COLO668 (cell line): ENCODE measurements at regions not wholly inside any gene's neighbourhood (a gene's known extent, or its start where the extent isn't known, plus 50 kb on each side); places are given as distances from the start of the nearest gene placed in this dataset.
"Not testable (repeated sequence)": the region's sequence is repeated elsewhere in the genome, so short reads cannot be mapped to it uniquely, and the experiment has no call there.

Experiments
- DNase-seq: peaks from one replicate; lab custom pipeline; 2025; ENCODE audit not compliant: unreplicated experiment; lab: John Stamatoyannopoulos, UW

GRCh38 chr16:86738322-86738721 is 160.0 kb downstream of the FOXL1 start:
- not testable (repeated sequence) for DNase-seq

- no peak for DNase-seq
Observed at GRCh38 chr16:86739178-86739577, 160.8 kb downstream of the FOXL1 start.

GRCh38 chr16:86739808-86740207 is 161.5 kb downstream of the FOXL1 start:
- no peak for DNase-seq

GRCh38 chr16:86740298-86740697 is 161.9 kb downstream of the FOXL1 start:
- DNase-seq, result no peak

- no peak for DNase-seq
Observed at GRCh38 chr16:86740906-86741799, 162.8 kb downstream of the FOXL1 start.

- no peak for DNase-seq
Observed at GRCh38 chr16:86747761-86748160, 169.4 kb downstream of the FOXL1 start.

GRCh38 chr16:86748652-86749051 is 170.3 kb downstream of the FOXL1 start:
- DNase-seq, result no peak

- DNase-seq, result no peak
Observed at GRCh38 chr16:86751076-86752030, 173.0 kb downstream of the FOXL1 start.

- no peak for DNase-seq
Observed at GRCh38 chr16:86752582-86753175, 174.3 kb downstream of the FOXL1 start.

- no peak for DNase-seq
Observed at GRCh38 chr16:86753399-86753798, 175.1 kb downstream of the FOXL1 start.

GRCh38 chr16:86755571-86756006 is 177.2 kb downstream of the FOXL1 start:
- DNase-seq, result no peak

- DNase-seq, result no peak
Observed at GRCh38 chr16:86756882-86757703, 178.7 kb downstream of the FOXL1 start.

- DNase-seq, result no peak
Observed at GRCh38 chr16:86757704-86758040, 179.3 kb downstream of the FOXL1 start.

- no peak for DNase-seq
Observed at GRCh38 chr16:86758932-86759331, 180.6 kb downstream of the FOXL1 start.

- DNase-seq, result peak; percentile 27
Observed at GRCh38 chr16:86761111-86762031, 183.0 kb downstream of the FOXL1 start.

- no peak for DNase-seq
Observed at GRCh38 chr16:86762095-86762494, 183.7 kb downstream of the FOXL1 start.

- no peak for DNase-seq
Observed at GRCh38 chr16:86763819-86764218, 185.5 kb downstream of the FOXL1 start.

GRCh38 chr16:86764551-86764950 is 186.2 kb downstream of the FOXL1 start:
- no peak for DNase-seq

GRCh38 chr16:86765389-86766026 is 187.2 kb downstream of the FOXL1 start:
- no peak for DNase-seq
